LNCaP clone FGC (cell line): ENCODE measurements at regions not wholly inside any gene's neighbourhood (a gene's known extent, or its start where the extent isn't known, plus 50 kb on each side); places are given as distances from the start of the nearest gene placed in this dataset.

Experiments used
- DNase-seq: peaks from one replicate; pipeline ENCODE4 v3.0.0-alpha.2; 2011; ENCODE audit warnings: low read depth
- H3K4me3 ChIP-seq: 2 replicates; pipeline ENCODE4 v1.5.1; 2011; ENCODE audit warnings: mild to moderate bottlenecking, low read depth, low read length, control low read depth
- TF ChIP-seq, protein P1 (sequence below): IDR thresholded peaks from 2 replicates; pipeline ENCODE4 v1.5.1; 2012; ENCODE audit warnings: mild to moderate bottlenecking; ENCODE audit not compliant: control insufficient read depth, insufficient read depth; ENCODE audit errors: extremely low read depth

DNA sequence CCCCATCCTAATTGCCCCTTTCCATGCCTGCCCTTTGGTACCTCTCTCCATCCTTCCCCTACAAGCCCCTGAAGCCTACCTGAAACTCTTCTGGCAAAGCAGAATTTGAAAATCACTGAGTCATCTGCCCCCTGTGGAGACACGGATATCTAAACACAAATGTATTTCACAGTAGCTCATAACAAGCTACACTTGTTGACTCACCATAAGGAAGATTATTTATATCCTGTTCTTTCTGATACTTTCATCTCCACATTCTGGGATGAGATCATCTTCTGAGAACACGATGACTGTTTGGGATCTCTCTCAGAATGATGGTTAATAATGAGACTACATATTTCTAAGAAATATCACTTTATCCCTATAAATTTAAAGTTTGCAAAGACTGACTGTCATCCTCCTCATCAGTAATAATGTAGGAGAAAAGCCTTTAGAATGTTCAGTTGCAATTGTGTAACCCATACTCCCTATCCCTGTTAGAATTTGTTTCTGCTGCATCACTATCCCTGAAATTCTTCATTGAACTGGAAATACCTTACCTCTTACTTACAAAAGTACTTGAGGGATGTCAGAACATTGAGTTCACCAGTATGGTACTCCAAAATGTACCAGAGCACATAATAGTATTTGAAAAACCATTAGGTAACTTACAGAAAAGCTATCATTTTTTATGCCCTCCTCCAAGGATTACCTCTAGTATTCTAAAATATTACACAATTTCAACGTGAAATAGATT is 116.1 kb upstream of the IL12A start:
- no peak overlapping the region for H3K4me3 ChIP-seq
- TF ChIP-seq, protein P1, sequence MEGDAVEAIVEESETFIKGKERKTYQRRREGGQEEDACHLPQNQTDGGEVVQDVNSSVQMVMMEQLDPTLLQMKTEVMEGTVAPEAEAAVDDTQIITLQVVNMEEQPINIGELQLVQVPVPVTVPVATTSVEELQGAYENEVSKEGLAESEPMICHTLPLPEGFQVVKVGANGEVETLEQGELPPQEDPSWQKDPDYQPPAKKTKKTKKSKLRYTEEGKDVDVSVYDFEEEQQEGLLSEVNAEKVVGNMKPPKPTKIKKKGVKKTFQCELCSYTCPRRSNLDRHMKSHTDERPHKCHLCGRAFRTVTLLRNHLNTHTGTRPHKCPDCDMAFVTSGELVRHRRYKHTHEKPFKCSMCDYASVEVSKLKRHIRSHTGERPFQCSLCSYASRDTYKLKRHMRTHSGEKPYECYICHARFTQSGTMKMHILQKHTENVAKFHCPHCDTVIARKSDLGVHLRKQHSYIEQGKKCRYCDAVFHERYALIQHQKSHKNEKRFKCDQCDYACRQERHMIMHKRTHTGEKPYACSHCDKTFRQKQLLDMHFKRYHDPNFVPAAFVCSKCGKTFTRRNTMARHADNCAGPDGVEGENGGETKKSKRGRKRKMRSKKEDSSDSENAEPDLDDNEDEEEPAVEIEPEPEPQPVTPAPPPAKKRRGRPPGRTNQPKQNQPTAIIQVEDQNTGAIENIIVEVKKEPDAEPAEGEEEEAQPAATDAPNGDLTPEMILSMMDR: no peak
- peak; percentile 34 for DNase-seq

DNA sequence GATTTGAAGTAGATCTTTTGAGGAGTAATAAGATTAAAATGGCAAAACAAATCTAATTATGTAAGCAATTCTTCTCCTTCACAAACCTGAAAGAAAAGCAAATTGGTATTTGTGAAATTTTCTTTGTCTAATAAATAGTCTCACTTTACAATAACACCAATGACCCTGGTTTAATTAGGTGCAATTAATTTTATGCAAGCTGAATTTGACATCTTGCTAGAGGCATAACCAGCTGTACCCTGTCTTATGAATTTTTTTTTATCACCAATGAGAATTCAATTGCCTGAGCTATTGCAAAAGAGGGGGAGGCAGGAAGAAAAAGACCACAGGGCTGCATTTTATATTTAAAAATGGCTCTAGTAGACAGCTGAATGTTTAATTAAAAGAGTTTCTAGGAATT is 113.5 kb upstream of the IL12A start:
- no peak for DNase-seq
- H3K4me3 ChIP-seq: no peak overlapping the region
- TF ChIP-seq, protein P1: no peak

DNA sequence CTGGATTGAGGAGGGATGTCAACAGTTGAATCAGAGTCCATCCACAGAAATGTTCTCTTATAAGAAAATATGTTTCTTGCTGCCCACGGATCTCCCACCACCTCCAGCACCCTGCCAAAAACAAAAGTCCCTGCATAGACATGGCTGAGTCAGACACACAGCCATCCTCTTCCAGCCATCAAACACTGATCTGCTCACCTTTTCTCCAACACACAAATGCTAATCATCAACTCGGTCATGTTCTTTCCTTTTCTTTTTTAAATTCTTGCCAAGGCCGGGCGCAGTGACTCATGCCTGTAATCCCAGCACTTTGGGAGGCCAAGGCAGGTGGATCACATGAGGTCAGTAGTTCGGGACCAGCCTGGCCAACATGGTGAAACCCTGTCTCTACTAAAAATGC is 110.7 kb upstream of the IL12A start:
- TF ChIP-seq, protein P1: no peak
- no peak for DNase-seq
- H3K4me3 ChIP-seq: no peak overlapping the region

DNA sequence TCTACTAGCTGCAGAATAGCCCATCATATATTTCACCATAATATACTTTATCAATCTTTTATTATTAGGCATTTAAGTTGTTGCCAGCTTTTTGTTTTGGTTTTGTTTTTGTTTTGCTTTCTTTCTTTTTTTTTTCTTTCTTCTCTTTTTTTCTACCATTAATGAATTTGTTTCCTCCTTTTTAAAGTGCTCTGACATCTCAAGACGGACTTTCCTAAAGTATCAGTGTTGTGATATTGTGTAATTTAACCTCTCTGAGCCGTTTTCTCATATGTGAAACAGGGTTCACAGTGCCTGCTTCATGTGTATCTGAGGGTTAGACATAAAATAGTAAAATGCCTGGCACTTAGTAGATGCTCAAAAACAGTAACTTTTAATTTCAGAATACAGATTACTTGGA is 109.5 kb upstream of the IL12A start:
- no peak for DNase-seq
- TF ChIP-seq, protein P1: no peak
- H3K4me3 ChIP-seq: no peak overlapping the region

DNA sequence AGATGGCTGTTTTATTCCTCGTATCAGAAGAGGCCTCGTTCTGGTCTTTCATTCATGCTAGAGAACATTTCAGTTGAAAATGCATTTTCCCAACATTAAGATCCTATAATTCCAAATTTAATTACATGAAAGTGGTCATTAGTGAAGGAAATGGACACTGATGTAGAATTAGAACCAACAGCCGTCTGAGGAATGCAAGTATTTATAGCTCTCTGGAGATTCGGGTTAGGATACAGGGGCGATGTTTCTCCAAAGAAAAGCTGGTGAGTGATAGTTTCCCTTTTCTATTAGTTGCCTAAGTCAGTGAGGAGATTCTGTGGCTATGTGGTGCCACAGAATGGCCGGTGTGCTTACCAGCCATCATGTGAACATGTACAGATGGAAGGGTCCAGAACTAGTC is 109.0 kb upstream of the IL12A start:
- TF ChIP-seq, protein P1: no peak
- H3K4me3 ChIP-seq: no peak overlapping the region
- no peak for DNase-seq

DNA sequence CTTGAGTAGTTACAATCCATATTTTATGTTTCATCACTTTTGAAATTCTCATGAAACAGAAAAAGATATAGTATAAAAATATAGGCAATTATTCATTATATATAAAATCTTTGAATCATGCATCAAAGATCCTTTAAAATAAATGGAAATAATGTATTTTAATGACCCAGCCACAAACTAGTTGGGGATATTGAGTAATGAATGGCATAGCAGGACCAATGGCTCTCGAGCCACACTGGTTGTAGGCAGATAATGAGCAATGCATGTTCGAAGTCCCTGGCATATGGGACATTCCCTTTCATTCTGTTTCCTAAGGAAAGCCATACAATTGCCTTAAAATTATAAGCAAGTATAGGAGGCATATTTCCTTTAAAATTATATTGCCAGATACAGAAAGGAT is 107.4 kb upstream of the IL12A start:
- DNase-seq: no peak
- H3K4me3 ChIP-seq: no peak overlapping the region
- TF ChIP-seq, protein P1: no peak

DNA sequence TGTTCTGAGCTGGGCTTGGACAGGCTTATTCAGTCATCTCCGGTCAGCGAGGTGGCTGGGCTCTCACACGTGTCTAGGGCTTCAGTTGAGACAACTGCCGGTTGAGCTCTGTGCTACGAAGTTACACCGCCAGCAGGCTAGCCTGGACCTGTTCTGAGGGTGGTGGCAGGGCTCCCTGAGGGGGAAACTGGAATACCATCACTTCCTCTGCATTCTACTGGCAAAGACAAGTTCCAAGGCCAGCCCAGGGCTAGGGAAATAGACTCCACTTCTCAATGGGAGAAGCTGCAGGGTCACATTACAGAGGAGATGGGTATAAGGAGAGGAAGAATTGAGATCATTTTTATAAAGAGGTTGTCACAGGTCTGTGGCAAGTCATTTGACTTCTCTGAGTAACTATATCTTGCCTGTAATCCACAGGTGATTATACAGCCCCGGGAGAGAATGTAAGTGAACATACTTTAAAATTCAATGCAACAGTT is 106.8 kb upstream of the IL12A start:
- no peak for DNase-seq
- TF ChIP-seq, protein P1: no peak
- no peak overlapping the region for H3K4me3 ChIP-seq
